HCT116 (cell line): ENCODE measurements at regions not wholly inside any gene's neighbourhood (a gene's known extent, or its start where the extent isn't known, plus 50 kb on each side); places are given as distances from the start of the nearest gene placed in this dataset.

Experiments
- ATAC-seq: fragments of 200-7000 bp; cut with Tn5 transposase; 2 replicates; pipeline ENCODE4 v1.9.1; 2020; ENCODE audit warnings: mild to moderate bottlenecking, moderate library complexity
- BruUV-seq: library from RNA; stranded (reverse); fragments of 400-500 nt; replicated peaks from 2 replicates; lab custom pipeline; 2021; lab: Mats Ljungman, UMichigan
- CTCF ChIA-PET: fragments of 300-600 bp; sonication (Branson Sonifier 250); formaldehyde crosslinking; loops from one replicate; lab custom pipeline; 2021; ENCODE audit warnings: antibody characterized with exemption; lab: Charles Lee
- POLR2A ChIA-PET: fragments of 300-600, 350-600 bp; sonication (Branson Sonifier 250); formaldehyde crosslinking; loops from one replicate; lab custom pipeline; 2021; ENCODE audit warnings: antibody characterized with exemption; lab: Charles Lee
- RAD21 ChIA-PET, 2 experiments: fragments of 300-600 bp; sonication (Branson Sonifier 250); formaldehyde crosslinking; loops; one replicate each; lab custom pipeline; 2023; ENCODE audit warnings: low total read pairs in 2 of 2; ENCODE audit not compliant: uncharacterized antibody in 2 of 2, unreplicated experiment in 2 of 2, low non-redundant PET in 1 of 2; lab: Charles Lee
- DNase-seq: peaks from one replicate; pipeline ENCODE4 v3.0.0-alpha.2; 2010; ENCODE audit warnings: low read depth, low spot score
- H2AFZ ChIP-seq: fragments of 200-600 bp; shearing (Covaris generic), sonication (generic); 2 replicates; pipeline ENCODE4 v1.6.1; 2017; ENCODE audit warnings: low read depth, mixed run types, mixed read lengths, antibody characterized with exemption, low read length; ENCODE audit not compliant: poor library complexity, severe bottlenecking
- H3K27ac ChIP-seq: 2 replicates; pipeline ENCODE4 v1.5.1; 2012; ENCODE audit warnings: low read depth, low read length
- H3K27me3 ChIP-seq: fragments of 200-600 bp; sonication (generic); 2 replicates; pipeline ENCODE4 v1.6.1; 2016; ENCODE audit warnings: mixed run types, low read length, mixed read lengths; ENCODE audit not compliant: insufficient read depth
- H3K36me3 ChIP-seq, 2 experiments: fragments of 200-500 bp in 1 of 2; fragments of 200-600 bp in 1 of 2; sonication (Bioruptor generic) in 1 of 2; sonication (generic) in 1 of 2; 2 replicates each; pipeline versions ENCODE4 v1.5.1 to v1.6.1; 2014 to 2016; ENCODE audit warnings: low read length in 2 of 2, inconsistent platforms in 1 of 2, mixed read lengths in 1 of 2, mixed run types in 1 of 2; ENCODE audit not compliant: insufficient read depth in 2 of 2, control insufficient read depth in 1 of 2
- H3K4me1 ChIP-seq, 2 experiments: fragments of 200-600 bp in 1 of 2; sonication (generic) in 1 of 2; 2 replicates each; pipeline versions ENCODE4 v1.5.1 to v1.6.1; 2012 to 2017; ENCODE audit warnings: low read length in 2 of 2, inconsistent platforms in 1 of 2, mild to moderate bottlenecking in 1 of 2, mixed read lengths in 1 of 2, mixed run types in 1 of 2, moderate library complexity in 1 of 2; ENCODE audit not compliant: insufficient read depth in 2 of 2, control insufficient read depth in 1 of 2
- H3K4me2 ChIP-seq: fragments of 200-600 bp; sonication (generic); 2 replicates; pipeline ENCODE4 v1.6.1; 2017; ENCODE audit warnings: mixed run types, low read length, mixed read lengths
- H3K4me3 ChIP-seq, 2 experiments: fragments of 200-600 bp in 1 of 2; sonication (generic) in 1 of 2; replicated peaks in 1 of 2; 2 replicates each; pipeline ENCODE4 v1.5.1; 2011 to 2016; ENCODE audit warnings: low read length in 2 of 2, control low read depth in 1 of 2, low read depth in 1 of 2, mild to moderate bottlenecking in 1 of 2, mixed read lengths in 1 of 2, mixed run types in 1 of 2
- H3K79me2 ChIP-seq: fragments of 200-600 bp; sonication (generic); 2 replicates; pipeline ENCODE4 v1.6.1; 2017; ENCODE audit warnings: mild to moderate bottlenecking, mixed run types, low read length, moderate library complexity, mixed read lengths; ENCODE audit not compliant: insufficient read depth
- H3K9ac ChIP-seq: fragments of 200-600 bp; sonication (generic); 2 replicates; pipeline ENCODE4 v1.6.1; 2016; ENCODE audit warnings: low read length, mixed read lengths
- H3K9me2 ChIP-seq: fragments of 200-600 bp; sonication (generic), shearing (Covaris generic); 2 replicates; pipeline ENCODE4 v1.6.1; 2017; ENCODE audit warnings: mixed run types, mild to moderate bottlenecking, moderate library complexity; ENCODE audit not compliant: insufficient read depth
- H3K9me3 ChIP-seq, 2 experiments: fragments of 200-500 bp in 1 of 2; fragments of 200-600 bp in 1 of 2; sonication (Bioruptor generic) in 1 of 2; sonication (generic) in 1 of 2; 2 replicates each; pipeline ENCODE4 v1.6.1; 2014 to 2017; ENCODE audit warnings: low read length in 2 of 2, mixed read lengths in 2 of 2, inconsistent platforms in 1 of 2, low read depth in 1 of 2, mild to moderate bottlenecking in 1 of 2, mixed run types in 1 of 2, moderate library complexity in 1 of 2; ENCODE audit not compliant: control insufficient read depth in 1 of 2, insufficient read depth in 1 of 2
- H4K20me1 ChIP-seq: fragments of 200-600 bp; sonication (generic), shearing (Covaris generic); 2 replicates; pipeline ENCODE4 v1.6.1; 2017; ENCODE audit warnings: mixed run types, mild to moderate bottlenecking, moderate library complexity; ENCODE audit not compliant: insufficient read depth
- EGR1 ChIP-seq: IDR thresholded peaks from 2 replicates; pipeline ENCODE4 v1.6.1; 2012; ENCODE audit warnings: low read depth
- ELF1 ChIP-seq: IDR thresholded peaks from 2 replicates; pipeline ENCODE4 v1.6.1; 2012; ENCODE audit warnings: low read depth, borderline replicate concordance
- FOSL1 ChIP-seq: IDR thresholded peaks from 2 replicates; pipeline ENCODE4 v1.6.1; 2012; ENCODE audit warnings: low read depth
- MAX ChIP-seq: IDR thresholded peaks from 2 replicates; pipeline ENCODE4 v1.6.1; 2012
- SP1 ChIP-seq: IDR thresholded peaks from 2 replicates; pipeline ENCODE4 v1.6.1; 2012; ENCODE audit warnings: low read depth
- YY1 ChIP-seq: IDR thresholded peaks from 2 replicates; pipeline ENCODE4 v1.6.1; 2011; ENCODE audit warnings: low read length, low read depth, moderate library complexity, mild to moderate bottlenecking; ENCODE audit not compliant: insufficient replicate concordance; ENCODE audit errors: extremely low read depth
- intact Hi-C: fragments of 100-400 bp; cut with micrococcal nuclease; formaldehyde crosslinking; loops from 2 replicates; pipeline ENCODE4 v1.10.0; 2022
- TF ChIP-seq, protein P1 (sequence below): IDR thresholded peaks from 2 replicates; pipeline ENCODE4 v1.6.1; 2012; ENCODE audit warnings: low read depth

DNA sequence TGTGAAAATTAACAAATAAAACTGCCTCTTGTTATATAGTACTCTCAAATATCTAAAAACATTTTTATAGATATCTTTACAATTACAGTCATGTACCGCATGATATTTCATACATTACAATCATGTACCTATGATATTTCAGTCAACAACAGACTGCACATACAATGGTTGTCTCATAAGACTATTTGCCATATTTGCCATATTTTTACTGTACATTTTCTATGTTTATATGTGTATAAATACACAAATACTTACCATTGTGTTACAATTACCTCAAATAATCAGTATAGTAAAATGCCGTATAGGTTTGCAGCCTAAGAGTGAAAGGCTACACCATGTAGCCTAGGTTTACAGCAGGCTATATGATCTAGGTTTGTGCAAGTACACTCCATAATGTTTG lies 336.0 kb upstream of the PCDH15 start:
- DNase-seq = no peak
- H3K4me2 ChIP-seq = no peak overlapping the region
- H3K9me2 ChIP-seq = no peaks in the 10 kb centered on the region
- intact Hi-C loops = no loop called here
- H3K27ac ChIP-seq = no peak overlapping the region
- BruUV-seq = no TSS peak
- H3K9me3 ChIP-seq = peaks cover 4 to 17% of the 10 kb centered on the region in 2 experiments; a peak in 3 of 4 replicates
- POLR2A ChIA-PET = no interaction called here
- no peak overlapping the region for H3K4me3 ChIP-seq
- no peaks in the 10 kb centered on the region for H3K4me1 ChIP-seq
- ATAC-seq = no peak
- H4K20me1 ChIP-seq = no peaks in the 10 kb centered on the region
- RAD21 ChIA-PET = no interaction called here
- H3K27me3 ChIP-seq = no peaks in the 10 kb centered on the region
- H3K79me2 ChIP-seq = no peaks in the 10 kb centered on the region
- CTCF ChIA-PET = no interaction called here
- no peak overlapping the region for H2AFZ ChIP-seq
- no peaks in the 10 kb centered on the region for H3K36me3 ChIP-seq
- no peak for TF ChIP-seq ELF1
- TF ChIP-seq SP1 = no peak
- no peak for TF ChIP-seq FOSL1
- TF ChIP-seq, protein P1, sequence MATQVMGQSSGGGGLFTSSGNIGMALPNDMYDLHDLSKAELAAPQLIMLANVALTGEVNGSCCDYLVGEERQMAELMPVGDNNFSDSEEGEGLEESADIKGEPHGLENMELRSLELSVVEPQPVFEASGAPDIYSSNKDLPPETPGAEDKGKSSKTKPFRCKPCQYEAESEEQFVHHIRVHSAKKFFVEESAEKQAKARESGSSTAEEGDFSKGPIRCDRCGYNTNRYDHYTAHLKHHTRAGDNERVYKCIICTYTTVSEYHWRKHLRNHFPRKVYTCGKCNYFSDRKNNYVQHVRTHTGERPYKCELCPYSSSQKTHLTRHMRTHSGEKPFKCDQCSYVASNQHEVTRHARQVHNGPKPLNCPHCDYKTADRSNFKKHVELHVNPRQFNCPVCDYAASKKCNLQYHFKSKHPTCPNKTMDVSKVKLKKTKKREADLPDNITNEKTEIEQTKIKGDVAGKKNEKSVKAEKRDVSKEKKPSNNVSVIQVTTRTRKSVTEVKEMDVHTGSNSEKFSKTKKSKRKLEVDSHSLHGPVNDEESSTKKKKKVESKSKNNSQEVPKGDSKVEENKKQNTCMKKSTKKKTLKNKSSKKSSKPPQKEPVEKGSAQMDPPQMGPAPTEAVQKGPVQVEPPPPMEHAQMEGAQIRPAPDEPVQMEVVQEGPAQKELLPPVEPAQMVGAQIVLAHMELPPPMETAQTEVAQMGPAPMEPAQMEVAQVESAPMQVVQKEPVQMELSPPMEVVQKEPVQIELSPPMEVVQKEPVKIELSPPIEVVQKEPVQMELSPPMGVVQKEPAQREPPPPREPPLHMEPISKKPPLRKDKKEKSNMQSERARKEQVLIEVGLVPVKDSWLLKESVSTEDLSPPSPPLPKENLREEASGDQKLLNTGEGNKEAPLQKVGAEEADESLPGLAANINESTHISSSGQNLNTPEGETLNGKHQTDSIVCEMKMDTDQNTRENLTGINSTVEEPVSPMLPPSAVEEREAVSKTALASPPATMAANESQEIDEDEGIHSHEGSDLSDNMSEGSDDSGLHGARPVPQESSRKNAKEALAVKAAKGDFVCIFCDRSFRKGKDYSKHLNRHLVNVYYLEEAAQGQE = no peak
- TF ChIP-seq YY1 = no peak
- H3K9ac ChIP-seq = no peak overlapping the region

DNA sequence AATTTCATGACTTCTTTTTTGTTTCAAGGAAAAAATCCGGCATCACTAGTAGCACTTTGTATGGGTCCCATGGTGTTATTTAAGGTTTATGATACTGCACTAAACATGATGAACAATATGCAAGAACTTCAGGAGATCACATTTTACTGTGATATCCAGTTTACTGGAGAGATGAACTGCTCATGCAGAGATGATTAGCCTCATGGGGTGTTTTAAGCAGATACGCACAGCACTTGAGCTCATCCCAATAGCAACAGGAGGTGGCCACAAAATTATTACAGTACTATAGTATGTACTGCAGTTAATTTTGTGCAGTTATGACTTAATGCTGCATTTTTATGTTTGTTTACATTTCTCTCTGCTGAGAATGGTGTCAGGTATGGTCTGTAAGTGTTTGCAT lies 303.7 kb upstream of the PCDH15 start:
- TF ChIP-seq MAX (no peak), EGR1 (no peak)
- H2AFZ ChIP-seq = no peak overlapping the region
- H3K27me3 ChIP-seq = no peaks in the 10 kb centered on the region
- H4K20me1 ChIP-seq = no peaks in the 10 kb centered on the region
- ATAC-seq (no peak), DNase-seq (no peak)
- intact Hi-C loops = no loop called here
- no peak overlapping the region for H3K27ac ChIP-seq
- no peak overlapping the region for H3K9ac ChIP-seq
- H3K4me1 ChIP-seq = no peaks in the 10 kb centered on the region
- ChIA-PET POLR2A (no interaction called here), RAD21 (no interaction called here), CTCF (no interaction called here)
- BruUV-seq = no TSS peak
- no peaks in the 10 kb centered on the region for H3K79me2 ChIP-seq
- no peaks in the 10 kb centered on the region for H3K36me3 ChIP-seq
- no peak overlapping the region for H3K4me2 ChIP-seq
- H3K9me2 ChIP-seq = no peaks in the 10 kb centered on the region
- no peak overlapping the region for H3K4me3 ChIP-seq
- peaks cover 5 to 16% of the 10 kb centered on the region in 2 experiments; a peak in 3 of 4 replicates for H3K9me3 ChIP-seq
